Astrocyte (in vitro differentiated cells and primary cell): ENCODE measurements at regions not wholly inside any gene's neighbourhood (a gene's known extent, or its start where the extent isn't known, plus 50 kb on each side); places are given as distances from the start of the nearest gene placed in this dataset.

Source experiments
- DNase-seq: peaks from one replicate; pipeline ENCODE4 v3.0.0-alpha.2; 2010; ENCODE audit warnings: low read depth
- FAIRE-seq: peaks from 2 replicates; lab custom pipeline; 2011; peaks lifted over from hg19 to GRCh38; lab: Jason Lieb, UNC
- H2AFZ ChIP-seq: 2 replicates; pipeline ENCODE4 v1.6.0; 2012; ENCODE audit warnings: low read depth, low read length, inconsistent platforms
- H3K27ac ChIP-seq: 2 replicates; pipeline ENCODE4 v1.5.1; 2011; ENCODE audit warnings: low read depth, low read length, inconsistent platforms
- H3K27me3 ChIP-seq: 2 replicates; pipeline ENCODE4 v1.6.0; 2011; ENCODE audit warnings: low read length, inconsistent platforms; ENCODE audit not compliant: insufficient read depth
- H3K36me3 ChIP-seq: 2 replicates; pipeline ENCODE4 v1.5.1; 2011; ENCODE audit warnings: low read length, inconsistent platforms; ENCODE audit not compliant: insufficient read depth
- H3K4me1 ChIP-seq: 2 replicates; pipeline ENCODE4 v1.5.1; 2011; ENCODE audit warnings: low read length, inconsistent platforms; ENCODE audit not compliant: insufficient read depth
- H3K4me2 ChIP-seq: 2 replicates; pipeline ENCODE4 v1.6.0; 2012; ENCODE audit warnings: low read length, inconsistent platforms
- H3K4me3 ChIP-seq: 2 replicates; pipeline ENCODE4 v1.5.1; 2011; ENCODE audit warnings: low read depth, mild to moderate bottlenecking, low read length, inconsistent platforms; ENCODE audit not compliant: insufficient read depth
- H3K79me2 ChIP-seq: 2 replicates; pipeline ENCODE4 v1.6.0; 2012; ENCODE audit warnings: mild to moderate bottlenecking, low read length, inconsistent platforms; ENCODE audit not compliant: insufficient read depth
- H3K9ac ChIP-seq: 2 replicates; pipeline ENCODE4 v1.6.0; 2012; ENCODE audit warnings: mild to moderate bottlenecking, low read length, inconsistent platforms
- H3K9me3 ChIP-seq: 2 replicates; pipeline ENCODE4 v1.5.1; 2012; ENCODE audit warnings: low read depth, mild to moderate bottlenecking, low read length, inconsistent platforms; ENCODE audit not compliant: insufficient read depth
- H4K20me1 ChIP-seq: 2 replicates; pipeline ENCODE4 v1.6.0; 2012; ENCODE audit warnings: low read length, inconsistent platforms; ENCODE audit not compliant: insufficient read depth
- H3K27ac Mint-ChIP-seq: one replicate; pipeline ENCODE4 v1.8.0; 2021; ENCODE audit warnings: mild to moderate bottlenecking, mixed read lengths; ENCODE audit not compliant: unreplicated experiment
- H3K27me3 Mint-ChIP-seq: one replicate; pipeline ENCODE4 v1.8.0; 2021; ENCODE audit warnings: low read depth, mixed read lengths; ENCODE audit not compliant: unreplicated experiment
- H3K36me3 Mint-ChIP-seq: one replicate; pipeline ENCODE4 v1.8.0; 2021; ENCODE audit warnings: low read depth, mixed read lengths; ENCODE audit not compliant: unreplicated experiment
- H3K4me1 Mint-ChIP-seq: one replicate; pipeline ENCODE4 v1.8.0; 2021; ENCODE audit warnings: low read depth, mixed read lengths; ENCODE audit not compliant: unreplicated experiment
- H3K4me3 Mint-ChIP-seq: one replicate; pipeline ENCODE4 v1.8.0; 2021; ENCODE audit warnings: mild to moderate bottlenecking, moderate library complexity, mixed read lengths; ENCODE audit not compliant: unreplicated experiment
- H3K9me3 Mint-ChIP-seq: one replicate; pipeline ENCODE4 v1.8.0; 2021; ENCODE audit warnings: mild to moderate bottlenecking, mixed read lengths; ENCODE audit not compliant: unreplicated experiment
- CTCF ChIP-seq: IDR thresholded peaks from 2 replicates; pipeline ENCODE4 v1.5.1; 2011; ENCODE audit warnings: low read depth, mild to moderate bottlenecking, inconsistent platforms, low read length, moderate library complexity; ENCODE audit not compliant: insufficient read depth
- EZH2 ChIP-seq: IDR thresholded peaks from 2 replicates; pipeline ENCODE4 v1.6.1; 2012; ENCODE audit warnings: mild to moderate bottlenecking, low read length, inconsistent platforms; ENCODE audit not compliant: insufficient read depth

DNA sequence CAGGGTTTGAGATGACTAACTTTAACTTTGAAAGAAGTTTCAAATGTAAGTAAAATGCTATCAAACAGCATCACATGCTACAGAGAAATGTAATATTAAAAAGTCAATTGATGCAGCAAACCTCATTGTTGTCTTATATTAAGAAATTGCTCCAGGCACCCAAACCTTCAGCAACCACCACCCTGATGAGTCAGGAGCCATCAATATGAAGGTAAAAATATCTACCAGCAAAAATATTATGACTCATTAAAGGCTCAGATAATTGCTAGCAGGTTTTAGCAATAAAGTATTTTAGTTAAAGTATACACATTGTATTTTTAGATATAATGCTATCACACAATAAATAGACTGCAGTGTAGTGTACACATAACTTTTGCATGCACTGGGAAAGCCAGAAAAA, 746.3 kb downstream of the ZPLD1 start:
- Histone ChIP-seq H3K4me2 (no peak overlapping the region), H3K27me3 (no peaks in the 10 kb centered on the region), H3K27ac (no peak overlapping the region), H3K36me3 (no peaks in the 10 kb centered on the region), H3K79me2 (no peaks in the 10 kb centered on the region), H4K20me1 (no peaks in the 10 kb centered on the region), H3K4me1 (no peaks in the 10 kb centered on the region), H2AFZ (no peak overlapping the region), H3K9ac (no peak overlapping the region), H3K4me3 (no peak overlapping the region), H3K9me3 (no peaks in the 10 kb centered on the region)
- Mint-ChIP-seq H3K27ac (no peak overlapping the region), H3K4me3 (no peak overlapping the region), H3K27me3 (no peaks in the 10 kb centered on the region), H3K36me3 (no peaks in the 10 kb centered on the region), H3K4me1 (no peaks in the 10 kb centered on the region), H3K9me3 (no peaks in the 10 kb centered on the region)
- no peak for TF ChIP-seq EZH2
- TF ChIP-seq CTCF, result no peak
- FAIRE-seq, result no peak
- no peak for DNase-seq

DNA sequence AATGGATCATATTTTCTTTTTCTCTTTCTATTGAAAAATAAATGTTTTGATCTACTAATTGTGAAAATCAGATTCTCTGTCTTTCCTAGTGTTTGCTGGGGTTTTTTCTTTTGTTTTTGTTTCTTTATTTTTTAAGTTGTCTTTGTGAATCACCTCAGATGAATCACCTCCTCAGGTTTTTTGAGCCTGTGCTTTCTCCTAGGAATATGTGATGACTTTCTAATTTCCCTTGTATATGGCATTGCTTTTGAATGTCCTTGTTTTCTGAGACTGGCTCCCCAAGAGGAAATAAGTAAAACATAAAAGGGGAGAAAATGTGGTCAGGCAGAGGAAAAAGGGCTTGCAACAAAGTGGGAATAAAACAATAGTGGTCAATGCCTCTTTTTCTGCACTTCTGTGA, 750.0 kb downstream of the ZPLD1 start:
- Mint-ChIP-seq H3K27ac (no peak overlapping the region), H3K36me3 (no peaks in the 10 kb centered on the region), H3K27me3 (no peaks in the 10 kb centered on the region), H3K4me1 (no peaks in the 10 kb centered on the region), H3K9me3 (no peaks in the 10 kb centered on the region), H3K4me3 (no peak overlapping the region)
- no peak overlapping the region for H2AFZ ChIP-seq
- no peaks in the 10 kb centered on the region for H3K79me2 ChIP-seq
- no peaks in the 10 kb centered on the region for H3K36me3 ChIP-seq
- H3K9ac ChIP-seq, result no peak overlapping the region
- FAIRE-seq (no peak), DNase-seq (no peak)
- no peaks in the 10 kb centered on the region for H4K20me1 ChIP-seq
- TF ChIP-seq EZH2 (no peak), CTCF (no peak)
- no peaks in the 10 kb centered on the region for H3K9me3 ChIP-seq
- H3K27ac ChIP-seq, result no peak overlapping the region
- H3K4me2 ChIP-seq, result no peak overlapping the region
- H3K4me3 ChIP-seq, result no peak overlapping the region
- H3K27me3 ChIP-seq, result no peaks in the 10 kb centered on the region
- no peaks in the 10 kb centered on the region for H3K4me1 ChIP-seq

DNA sequence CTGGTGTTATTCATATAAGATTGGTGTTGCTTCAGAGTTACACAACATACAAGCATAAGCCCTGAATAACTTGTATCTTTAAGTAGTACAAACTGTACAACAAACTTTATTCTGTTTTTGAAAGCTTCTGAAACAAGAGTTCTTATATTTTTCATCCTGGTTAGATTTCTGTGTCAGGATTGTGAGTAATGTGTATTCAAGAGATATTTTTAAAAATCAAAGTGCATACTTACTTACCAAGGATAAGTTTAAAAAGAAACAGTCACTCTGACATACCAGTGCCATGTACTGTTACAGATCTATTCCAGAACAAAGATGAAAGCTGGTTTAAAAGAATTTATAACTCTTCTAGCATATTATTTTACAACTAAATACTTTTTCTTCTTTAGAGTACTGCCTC, 755.1 kb downstream of the ZPLD1 start:
- Histone ChIP-seq H3K4me3 (no peak overlapping the region), H2AFZ (no peak overlapping the region), H3K4me2 (no peak overlapping the region), H3K79me2 (no peaks in the 10 kb centered on the region), H3K27me3 (no peaks in the 10 kb centered on the region), H4K20me1 (no peaks in the 10 kb centered on the region), H3K9ac (no peak overlapping the region), H3K4me1 (no peaks in the 10 kb centered on the region), H3K9me3 (no peaks in the 10 kb centered on the region), H3K36me3 (no peaks in the 10 kb centered on the region), H3K27ac (no peak overlapping the region)
- Mint-ChIP-seq H3K9me3 (no peaks in the 10 kb centered on the region), H3K27ac (no peak overlapping the region), H3K4me3 (no peak overlapping the region), H3K36me3 (no peaks in the 10 kb centered on the region), H3K4me1 (no peaks in the 10 kb centered on the region), H3K27me3 (no peaks in the 10 kb centered on the region)
- TF ChIP-seq CTCF, result no peak
- no peak for TF ChIP-seq EZH2
- DNase-seq (no peak), FAIRE-seq (no peak)
